NCI-H187 (cell line): ENCODE measurements at regions not wholly inside any gene's neighbourhood (a gene's known extent, or its start where the extent isn't known, plus 50 kb on each side); places are given as distances from the start of the nearest gene placed in this dataset.

Experiments used
- DNase-seq, 2 experiments: peaks; one replicate each; lab custom pipeline; 2025; lab: John Stamatoyannopoulos, UW

- DNase-seq = no peak
Observed at GRCh38 chr4:121226362-121226761, 62.2 kb upstream of the TNIP3 start.

- DNase-seq = no peak
Observed at GRCh38 chr4:121221608-121222007, 57.5 kb upstream of the TNIP3 start.

GRCh38 chr4:121221201-121221600, 57.1 kb upstream of the TNIP3 start:
- DNase-seq = no peak

- DNase-seq = no peak
Observed at GRCh38 chr4:121220698-121221097, 56.6 kb upstream of the TNIP3 start.

- DNase-seq = no peak
Observed at GRCh38 chr4:121219227-121219626, 55.1 kb upstream of the TNIP3 start.

- DNase-seq = no peak
Observed at GRCh38 chr4:121217351-121217750, 53.2 kb upstream of the TNIP3 start.

- DNase-seq = no peak
Observed at GRCh38 chr4:121216461-121216860, 52.3 kb upstream of the TNIP3 start.

GRCh38 chr4:121213940-121214339, 49.8 kb upstream of the TNIP3 start:
- DNase-seq = no peak
